Ovary (tissue), 7 donors: ENCODE measurements at regions not wholly inside any gene's neighbourhood (a gene's known extent, or its start where the extent isn't known, plus 50 kb on each side); places are given as distances from the start of the nearest gene placed in this dataset.

ENCODE experiments used
- DNase-seq, 5 donors: peaks; one replicate each; pipeline ENCODE4 v3.0.0-alpha.2; 2019 to 2020
- H3K27ac ChIP-seq, 2 donors: fragments of 200-600 bp; one replicate each; pipeline versions ENCODE4 v1.5.1 to v1.8.0; 2019 to 2022
- H3K27me3 ChIP-seq: fragments of 200-600 bp; one replicate; pipeline ENCODE4 v1.8.0; 2022
- H3K36me3 ChIP-seq: fragments of 200-600 bp; sonication (generic); one replicate; pipeline ENCODE4 v1.5.1; 2019
- H3K4me1 ChIP-seq: one replicate; pipeline ENCODE4 v1.8.1; 2013; ENCODE audit warnings: mild to moderate bottlenecking, moderate library complexity; ENCODE audit not compliant: insufficient read depth
- H3K4me3 ChIP-seq: fragments of 200-600 bp; sonication (generic); one replicate; pipeline ENCODE4 v1.5.1; 2017
- H3K9me3 ChIP-seq, 2 donors: fragments of 200-600 bp in 1 of 2; sonication (generic) in 1 of 2; one replicate each; pipeline versions ENCODE4 v1.5.1 to v1.8.1; 2013 to 2019; ENCODE audit warnings: mild to moderate bottlenecking in 1 of 2, moderate library complexity in 1 of 2
- EP300 ChIP-seq: sonication (generic); formaldehyde crosslinking; IDR thresholded peaks from one replicate; pipeline ENCODE4 v1.6.1; 2017; ENCODE audit warnings: antibody characterized with exemption
- POLR2A ChIP-seq: fragments of 450-650 bp; IDR thresholded peaks from one replicate; pipeline ENCODE4 v1.6.1; 2017; ENCODE audit warnings: antibody characterized with exemption, mild to moderate bottlenecking, moderate library complexity
- WGBS, 3 donors: extraction: QIAGEN DNeasy Blood & Tissue Kit in 1 of 3; methylation state at CpG; one replicate each; pipeline versions ENCODE4 v1.1.5 to v1.1.7; 2013 to 2017; 5-methylcytosine and 5-hydroxymethylcytosine counted together
- intact Hi-C, 4 donors: fragments of 100-400 bp; cut with DNase I; formaldehyde crosslinking; loops; one replicate each; pipeline versions ENCODE4 v1.11.0 to v1.15.1; 2022 to 2023
- TF ChIP-seq, protein P1 (sequence below), 3 donors: fragments of 450-650 bp in 2 of 3; fragments of 200-600 bp in 1 of 3; IDR thresholded peaks; one replicate each; pipeline versions ENCODE4 v1.5.1 to v1.8.0; 2016 to 2022; ENCODE audit warnings: antibody characterized with exemption in 3 of 3, mild to moderate bottlenecking in 1 of 3
- donor health status: DM: no; HTN: no; CAD: no; lungs with moderate emphysema.
- donor health status: DM: no; HTN: no; CAD: no.
- donor health status: Bipolar disorder and iron deficiency.
- donor health status: DM: no; HTN: no; CAD: no.
- donor health status: DM: yes; HTN: yes; CAD: no.

DNA sequence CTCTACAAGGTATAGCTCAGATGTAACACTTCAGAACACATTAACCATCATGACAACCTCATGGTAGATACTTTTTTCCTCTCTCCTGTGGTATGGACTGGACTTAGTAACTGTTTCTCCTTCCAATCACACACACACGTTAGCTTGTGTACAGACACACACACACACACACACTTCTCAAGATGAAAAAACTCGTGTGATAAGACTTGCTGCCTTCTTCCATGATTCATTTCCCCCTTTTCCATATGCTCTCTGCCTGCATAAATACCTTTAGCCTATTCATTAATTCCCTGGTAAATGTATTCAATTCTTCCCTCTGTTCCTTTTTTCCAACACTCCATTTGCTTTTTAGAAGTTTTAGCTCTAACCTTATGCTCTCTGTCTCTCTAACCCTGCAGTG is 118.9 kb upstream of the TANK start:
- TF ChIP-seq, protein P1, sequence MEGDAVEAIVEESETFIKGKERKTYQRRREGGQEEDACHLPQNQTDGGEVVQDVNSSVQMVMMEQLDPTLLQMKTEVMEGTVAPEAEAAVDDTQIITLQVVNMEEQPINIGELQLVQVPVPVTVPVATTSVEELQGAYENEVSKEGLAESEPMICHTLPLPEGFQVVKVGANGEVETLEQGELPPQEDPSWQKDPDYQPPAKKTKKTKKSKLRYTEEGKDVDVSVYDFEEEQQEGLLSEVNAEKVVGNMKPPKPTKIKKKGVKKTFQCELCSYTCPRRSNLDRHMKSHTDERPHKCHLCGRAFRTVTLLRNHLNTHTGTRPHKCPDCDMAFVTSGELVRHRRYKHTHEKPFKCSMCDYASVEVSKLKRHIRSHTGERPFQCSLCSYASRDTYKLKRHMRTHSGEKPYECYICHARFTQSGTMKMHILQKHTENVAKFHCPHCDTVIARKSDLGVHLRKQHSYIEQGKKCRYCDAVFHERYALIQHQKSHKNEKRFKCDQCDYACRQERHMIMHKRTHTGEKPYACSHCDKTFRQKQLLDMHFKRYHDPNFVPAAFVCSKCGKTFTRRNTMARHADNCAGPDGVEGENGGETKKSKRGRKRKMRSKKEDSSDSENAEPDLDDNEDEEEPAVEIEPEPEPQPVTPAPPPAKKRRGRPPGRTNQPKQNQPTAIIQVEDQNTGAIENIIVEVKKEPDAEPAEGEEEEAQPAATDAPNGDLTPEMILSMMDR (IDR thresholded peaks at IDR 0.05) = no peak
- TF ChIP-seq EP300 (no peak), POLR2A (no peak)
- no peaks in the 10 kb centered on the region for H3K36me3 ChIP-seq

DNA sequence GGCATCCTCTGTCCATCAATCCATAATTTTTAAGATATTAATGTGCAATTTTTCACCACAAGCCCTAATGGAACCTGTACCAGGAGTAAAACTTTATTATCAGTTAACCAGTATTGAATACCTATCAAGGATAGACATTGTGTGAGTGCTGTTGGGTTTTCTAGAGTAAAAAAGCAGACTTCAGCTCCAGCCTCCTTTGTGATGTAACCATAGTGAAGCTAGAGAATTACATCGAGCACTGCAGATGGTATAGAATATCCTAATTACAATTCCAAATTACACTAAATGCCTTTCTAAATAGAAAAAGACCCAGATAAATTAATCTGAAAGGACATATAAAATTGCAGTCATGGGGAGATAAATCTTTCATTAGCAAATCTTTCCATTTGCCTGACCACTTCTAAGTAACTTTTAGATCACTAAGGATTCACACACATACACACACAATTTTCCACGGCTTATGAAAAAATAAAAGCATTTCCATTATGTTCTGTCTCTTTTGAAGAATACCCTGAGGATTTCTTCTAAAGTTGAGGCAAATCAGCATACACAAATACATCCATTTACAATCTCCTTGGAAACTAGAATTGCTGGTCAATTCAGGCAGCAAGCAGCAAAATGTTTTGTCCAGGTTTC is 117.1 kb upstream of the TANK start:
- no peaks in the 10 kb centered on the region for H3K27me3 ChIP-seq
- no peak overlapping the region for H3K4me3 ChIP-seq
- no peaks in the 10 kb centered on the region for H3K36me3 ChIP-seq
- no peak for DNase-seq
- WGBS, 3 donors = 52 to 74% (median 61%) methylated on average over 2 of the region's 2 CpGs
- intact Hi-C loops = no loop called here
- H3K4me1 ChIP-seq = peaks cover 5% of the 10 kb centered on the region
- H3K27ac ChIP-seq = no peak overlapping the region
- no peak for TF ChIP-seq EP300
- H3K9me3 ChIP-seq = no peaks in the 10 kb centered on the region

More for the DNA sequence above, 118.9 kb upstream of the TANK start:
- no peak for DNase-seq
- Histone ChIP-seq H3K9me3 (no peaks in the 10 kb centered on the region), H3K4me3 (no peak overlapping the region), H3K27ac (no peak overlapping the region), H3K4me1 (peaks cover 5% of the 10 kb centered on the region), H3K27me3 (no peaks in the 10 kb centered on the region)
- WGBS, 3 donors = 46 to 51% (median 51%) methylated on average over 2 of the region's 2 CpGs
- intact Hi-C loops = no loop called here

DNA sequence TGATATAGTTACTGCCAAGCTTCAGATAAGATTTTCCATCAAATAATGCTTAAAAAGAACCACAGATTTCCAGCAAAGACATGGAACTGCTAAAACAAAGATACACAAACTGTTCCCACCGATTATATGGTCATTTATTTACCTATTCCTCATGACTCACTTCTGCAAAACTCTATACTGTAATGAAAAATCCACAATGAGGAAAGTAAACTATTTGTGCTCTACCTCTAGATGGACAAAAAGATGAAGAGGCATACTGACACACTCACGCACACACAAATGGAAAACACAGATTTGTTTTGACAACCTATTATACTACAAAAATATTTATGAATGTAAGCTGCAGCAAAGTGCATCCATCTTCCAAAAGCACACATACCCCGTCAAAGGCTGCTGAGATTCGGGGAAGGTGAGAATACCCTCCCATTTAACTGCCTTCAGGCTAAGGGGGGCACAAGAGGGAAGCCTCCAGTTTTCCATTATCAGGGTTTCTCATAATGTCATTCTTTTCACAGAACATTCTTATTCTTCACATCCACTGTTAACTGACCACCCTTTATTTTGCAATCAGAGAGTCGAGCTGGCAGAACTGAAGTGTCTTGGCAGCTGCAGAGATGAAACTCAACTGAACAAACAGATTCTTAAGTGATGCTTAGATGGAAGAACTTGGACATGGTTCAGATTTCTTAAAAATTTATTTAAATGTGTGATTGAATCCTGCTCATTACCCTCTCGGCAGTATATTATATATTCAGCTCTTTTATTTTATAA is 115.9 kb upstream of the TANK start:
- TF ChIP-seq, protein P1 (IDR thresholded peaks at IDR 0.05) = no peak
- TF ChIP-seq POLR2A (no peak), EP300 (no peak)
- intact Hi-C loops = no loop called here
- Histone ChIP-seq H3K4me3 (no peak overlapping the region), H3K27me3 (no peaks in the 10 kb centered on the region), H3K9me3 (no peaks in the 10 kb centered on the region), H3K36me3 (no peaks in the 10 kb centered on the region), H3K4me1 (peaks cover 5% of the 10 kb centered on the region), H3K27ac (peak overlapping the region in 1 of 2 donors; percentile 4)
- peak in 2 of 5 donors; percentile 23 to 48 for DNase-seq
- WGBS, 3 donors = 15 to 31% (median 21%) methylated on average over 6 of the region's 6 CpGs

DNA sequence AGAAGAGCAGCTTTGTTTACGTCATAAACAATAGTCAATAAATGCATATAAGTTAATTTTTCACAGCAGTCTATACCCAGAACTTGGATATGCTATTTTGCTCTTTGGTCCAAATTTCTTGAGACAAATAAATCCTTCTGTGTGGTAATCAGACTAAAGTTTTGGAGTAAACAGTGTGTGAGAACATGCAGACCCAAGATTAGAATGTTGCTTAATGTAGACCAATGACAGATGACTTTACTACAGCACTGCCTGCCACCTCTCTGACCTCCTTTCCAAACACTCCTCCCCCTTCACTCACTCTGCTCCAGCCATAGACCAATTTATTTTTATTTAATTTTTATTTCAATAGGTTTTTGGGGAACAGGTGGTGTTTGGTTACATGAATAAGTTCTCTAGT is 115.3 kb upstream of the TANK start:
- TF ChIP-seq EP300 (no peak), POLR2A (no peak)
- TF ChIP-seq, protein P1 (IDR thresholded peaks at IDR 0.05) = no peak
- H3K27ac ChIP-seq = peak overlapping the region in 1 of 2 donors; percentile 9
- WGBS, 3 donors = 48 to 69% (median 59%) methylated on average over 1 of the region's 1 CpG

DNA sequence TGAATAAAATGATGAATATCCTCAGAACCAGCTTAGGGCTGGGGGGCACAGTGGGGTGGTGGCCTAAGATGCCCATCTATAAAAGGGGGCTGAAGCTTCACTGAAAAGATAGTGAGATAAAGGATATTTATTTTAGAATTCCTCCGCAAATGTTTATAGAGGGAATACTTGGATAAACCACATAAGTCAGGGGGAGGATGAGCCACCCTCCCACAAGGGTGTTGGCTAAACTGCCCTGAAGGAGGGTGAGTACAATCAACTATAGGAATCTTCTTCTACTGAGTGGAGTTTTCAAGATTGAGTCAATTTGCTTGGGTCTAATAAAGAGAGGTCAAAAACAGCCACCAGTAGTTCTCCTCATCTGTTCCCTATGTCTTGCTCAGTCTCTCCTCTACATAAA is 114.5 kb upstream of the TANK start:
- DNase-seq = no peak
- Histone ChIP-seq H3K4me1 (peaks cover 5% of the 10 kb centered on the region), H3K27me3 (no peaks in the 10 kb centered on the region), H3K27ac (peak overlapping the region in 1 of 2 donors; percentile 9), H3K36me3 (no peaks in the 10 kb centered on the region), H3K9me3 (no peaks in the 10 kb centered on the region), H3K4me3 (no peak overlapping the region)
- WGBS, 3 donors = 77 to 93% (median 84%) methylated on average over 1 of the region's 1 CpG
- intact Hi-C loops = no loop called here
- TF ChIP-seq, protein P1 (IDR thresholded peaks at IDR 0.05) = no peak

More for the DNA sequence above, 115.3 kb upstream of the TANK start:
- DNase-seq = peak in 2 of 5 donors; percentile 20 to 53
- Histone ChIP-seq H3K4me1 (peaks cover 5% of the 10 kb centered on the region), H3K9me3 (no peaks in the 10 kb centered on the region), H3K27me3 (no peaks in the 10 kb centered on the region), H3K4me3 (no peak overlapping the region), H3K36me3 (no peaks in the 10 kb centered on the region)
- intact Hi-C loops = no loop called here
